Caco-2 (cell line): ENCODE measurements at regions not wholly inside any gene's neighbourhood (a gene's known extent, or its start where the extent isn't known, plus 50 kb on each side); places are given as distances from the start of the nearest gene placed in this dataset.

Experiments used
- BruUV-seq: library from RNA; stranded (reverse); fragments of 400-500 nt; replicated peaks from 2 replicates; lab custom pipeline; 2021; lab: Mats Ljungman, UMichigan
- CTCF ChIA-PET: fragments of 300-600 bp; sonication (Branson Sonifier 250); formaldehyde crosslinking; loops from one replicate; lab custom pipeline; 2022; ENCODE audit warnings: antibody characterized with exemption; lab: Charles Lee
- POLR2A ChIA-PET: fragments of 300-600 bp; sonication (Branson Sonifier 250); formaldehyde crosslinking; loops from one replicate; lab custom pipeline; 2022; ENCODE audit warnings: antibody characterized with exemption; lab: Charles Lee
- DNase-seq, 2 experiments: peaks; one replicate each; pipeline versions ENCODE4 v3.0.0 to v3.0.0-alpha.2; 2020 to 2022
- H3K27me3 ChIP-seq: replicated peaks from 2 replicates; pipeline ENCODE4 v1.6.0; 2011; ENCODE audit warnings: low read length; ENCODE audit not compliant: control insufficient read depth, insufficient read depth
- H3K36me3 ChIP-seq: 2 replicates; pipeline ENCODE4 v1.5.1; 2011; ENCODE audit warnings: low read length; ENCODE audit not compliant: control insufficient read depth, insufficient read depth
- H3K4me1 ChIP-seq: fragments of 250-450 bp; sonication (Bioruptor Pico); 2 replicates; pipeline ENCODE4 v1.5.1; 2020; ENCODE audit warnings: mild to moderate bottlenecking
- H3K4me3 ChIP-seq: 2 replicates; pipeline ENCODE4 v1.5.1; 2011; ENCODE audit warnings: low read depth, mild to moderate bottlenecking, control low read depth, low read length
- H3K9me3 ChIP-seq: fragments of 250-450 bp; sonication (Bioruptor Pico); 2 replicates; pipeline ENCODE4 v1.5.1; 2020; ENCODE audit warnings: mild to moderate bottlenecking, moderate library complexity
- H3K27ac Mint-ChIP-seq: one replicate; pipeline ENCODE4 v1.8.0; 2022; ENCODE audit warnings: mixed read lengths; ENCODE audit not compliant: unreplicated experiment
- H3K27me3 Mint-ChIP-seq: one replicate; pipeline ENCODE4 v1.8.0; 2022; ENCODE audit warnings: mixed read lengths; ENCODE audit not compliant: insufficient read depth, unreplicated experiment
- H3K36me3 Mint-ChIP-seq: one replicate; pipeline ENCODE4 v1.8.0; 2022; ENCODE audit warnings: mild to moderate bottlenecking, mixed read lengths; ENCODE audit not compliant: insufficient read depth, unreplicated experiment
- H3K4me1 Mint-ChIP-seq: one replicate; pipeline ENCODE4 v1.8.0; 2022; ENCODE audit warnings: low read depth, mixed read lengths; ENCODE audit not compliant: unreplicated experiment
- H3K4me3 Mint-ChIP-seq: one replicate; pipeline ENCODE4 v1.8.0; 2022; ENCODE audit warnings: mild to moderate bottlenecking, moderate library complexity, mixed read lengths; ENCODE audit not compliant: unreplicated experiment
- H3K9me3 Mint-ChIP-seq: one replicate; pipeline ENCODE4 v1.8.0; 2022; ENCODE audit warnings: mixed read lengths; ENCODE audit not compliant: unreplicated experiment
- CTCF ChIP-seq, 2 experiments: fragments of 200-600 bp in 1 of 2; IDR thresholded peaks; 1 replicate in 1 of 2; 2 replicates in 1 of 2; pipeline versions ENCODE4 v1.5.1 to v1.8.0; 2011 to 2022; ENCODE audit warnings: antibody characterized with exemption in 1 of 2, control low read depth in 1 of 2, inconsistent platforms in 1 of 2, low read depth in 1 of 2, low read length in 1 of 2, mild to moderate bottlenecking in 1 of 2, moderate library complexity in 1 of 2; ENCODE audit not compliant: insufficient read depth in 1 of 2, severe bottlenecking in 1 of 2, unreplicated experiment in 1 of 2
- intact Hi-C: fragments of 100-400 bp; cut with micrococcal nuclease; formaldehyde crosslinking; loops from one replicate; pipeline ENCODE4 v1.10.0; 2022; ENCODE audit not compliant: unreplicated experiment

DNA sequence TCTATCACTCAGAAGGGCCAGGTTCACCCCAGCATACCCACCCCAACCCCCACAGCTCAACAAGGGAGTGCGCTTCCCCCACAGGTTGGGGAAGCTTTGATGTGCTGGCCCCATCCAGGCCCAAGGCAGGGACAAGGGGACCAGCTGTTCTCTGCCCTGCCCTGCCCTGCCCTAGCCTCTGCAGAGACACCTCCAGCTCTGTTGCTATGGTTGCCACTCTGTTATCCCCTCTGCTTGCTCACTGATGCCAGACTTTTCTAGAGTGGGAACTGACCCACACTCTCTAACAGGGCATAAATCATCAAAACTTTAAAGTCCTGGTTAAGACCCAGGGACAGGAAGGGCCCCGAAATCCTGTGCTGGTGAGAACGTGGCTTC, 50.4 kb upstream of the ENPP7 start:
- CTCF ChIA-PET = no interaction called here
- H3K4me3 Mint-ChIP-seq = no peak overlapping the region
- intact Hi-C loops = no loop called here
- H3K9me3 Mint-ChIP-seq = no peaks in the 10 kb centered on the region
- H3K4me3 ChIP-seq = no peak overlapping the region
- H3K27me3 Mint-ChIP-seq = peaks cover 5% of the 10 kb centered on the region
- H3K4me1 ChIP-seq = no peaks in the 10 kb centered on the region
- no peak overlapping the region for H3K27ac Mint-ChIP-seq
- TF ChIP-seq CTCF (IDR thresholded peaks at IDR 0.05; ENCODE audit: insufficient read depth in 1 of 2, low read depth in 1 of 2, low read length in 1 of 2, severe bottlenecking in 1 of 2, unreplicated experiment in 1 of 2) = no peak
- POLR2A ChIA-PET = no interaction called here
- BruUV-seq = no TSS peak
- no peaks in the 10 kb centered on the region for H3K36me3 Mint-ChIP-seq
- no peaks in the 10 kb centered on the region for H3K9me3 ChIP-seq
- no peak for DNase-seq
- H3K4me1 Mint-ChIP-seq = no peaks in the 10 kb centered on the region
- H3K27me3 ChIP-seq = no peaks in the 10 kb centered on the region
- no peaks in the 10 kb centered on the region for H3K36me3 ChIP-seq

DNA sequence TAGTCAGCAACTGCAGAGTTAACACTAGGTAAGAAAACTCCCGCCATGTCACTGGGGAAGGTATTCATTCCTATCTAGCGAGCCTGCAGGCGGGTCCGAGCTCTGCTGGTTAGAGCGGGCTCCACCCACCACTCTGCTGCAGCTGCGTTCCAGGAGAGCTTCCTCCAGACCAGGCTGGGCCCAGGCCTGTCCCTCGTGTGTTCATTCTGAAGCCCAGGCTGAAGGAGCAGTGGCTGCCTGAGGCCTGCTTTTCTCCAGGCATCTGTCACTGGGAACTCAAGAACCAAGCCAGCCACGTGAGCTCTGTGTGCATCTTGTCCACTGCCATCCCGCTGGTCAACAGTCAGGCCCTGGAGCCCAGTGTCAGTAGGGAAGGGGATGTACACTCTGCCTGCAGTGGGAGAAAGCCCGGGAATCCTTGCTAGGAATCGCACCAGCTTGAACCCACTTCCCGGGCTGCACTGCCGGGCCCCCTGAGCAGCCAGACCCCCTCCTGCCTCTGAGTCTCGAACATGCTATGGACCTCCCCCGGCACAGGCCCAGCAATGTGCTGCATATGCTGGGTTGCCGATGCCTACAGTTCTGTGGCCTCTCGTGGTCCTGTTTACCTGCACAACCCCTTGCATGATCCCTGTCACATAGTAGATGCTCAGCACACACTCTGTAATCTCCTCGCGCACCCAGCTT, 51.0 kb upstream of the ENPP7 start:
- Mint-ChIP-seq H3K4me1 (no peaks in the 10 kb centered on the region), H3K36me3 (no peaks in the 10 kb centered on the region), H3K27ac (no peak overlapping the region), H3K9me3 (no peaks in the 10 kb centered on the region), H3K27me3 (peaks cover 2% of the 10 kb centered on the region), H3K4me3 (no peak overlapping the region)
- intact Hi-C loops = no loop called here
- BruUV-seq = no TSS peak
- CTCF ChIA-PET = interaction anchor here (0.5 to 2.2 kb wide), 2 partner anchors 21 to 160 kb away, joined by 3 to 6 read pairs; partner anchors contain the start of gene CBX4
- POLR2A ChIA-PET = no interaction called here
- no peak for DNase-seq
- no peak overlapping the region for H3K4me3 ChIP-seq
- no peaks in the 10 kb centered on the region for H3K9me3 ChIP-seq
- H3K36me3 ChIP-seq = no peaks in the 10 kb centered on the region
- H3K27me3 ChIP-seq = no peaks in the 10 kb centered on the region
- no peaks in the 10 kb centered on the region for H3K4me1 ChIP-seq
- no peak for TF ChIP-seq CTCF (IDR thresholded peaks at IDR 0.05; ENCODE audit: insufficient read depth in 1 of 2, low read depth in 1 of 2, low read length in 1 of 2, severe bottlenecking in 1 of 2, unreplicated experiment in 1 of 2)

DNA sequence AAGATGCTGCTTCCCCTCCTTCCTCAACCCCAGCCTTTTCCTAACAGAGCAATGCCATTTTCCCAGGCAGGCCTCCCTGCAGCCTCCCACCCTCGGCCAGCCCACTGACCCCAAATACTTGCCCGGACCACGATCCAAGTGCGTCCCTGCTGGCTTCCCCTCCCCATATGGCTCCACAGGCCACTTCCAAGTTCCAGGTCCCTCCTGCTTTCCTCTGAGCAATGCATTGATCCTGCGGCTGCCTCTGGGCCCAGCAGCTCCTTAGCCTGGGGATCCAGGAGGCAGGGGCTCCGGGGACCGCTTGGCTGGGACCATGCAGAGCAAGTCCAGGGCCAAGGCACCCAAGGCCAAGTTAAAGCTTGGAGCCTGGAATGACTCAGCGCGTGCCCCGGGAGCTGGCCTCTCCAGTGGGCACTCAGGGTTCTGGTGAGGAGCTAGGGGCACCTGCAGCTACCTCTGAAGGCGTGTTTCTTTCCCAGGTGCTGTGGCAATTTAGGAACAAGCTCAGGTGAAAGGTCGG, 51.9 kb upstream of the ENPP7 start:
- BruUV-seq = no TSS peak
- H3K9me3 Mint-ChIP-seq = peaks cover 7% of the 10 kb centered on the region
- ChIA-PET CTCF (interaction anchor here (2.2 kb wide), 1 partner anchor 20 kb away, joined by 6 read pairs; no protein-coding TSS in a partner anchor), POLR2A (no interaction called here)
- Histone ChIP-seq H3K36me3 (no peaks in the 10 kb centered on the region), H3K4me1 (no peaks in the 10 kb centered on the region), H3K9me3 (peaks cover 3% of the 10 kb centered on the region; the same call in 1 of the 2 replicates), H3K27me3 (no peaks in the 10 kb centered on the region), H3K4me3 (no peak overlapping the region)
- no peak overlapping the region for H3K27ac Mint-ChIP-seq
- H3K4me1 Mint-ChIP-seq = no peaks in the 10 kb centered on the region
- no peak for TF ChIP-seq CTCF (IDR thresholded peaks at IDR 0.05; ENCODE audit: insufficient read depth in 1 of 2, low read depth in 1 of 2, low read length in 1 of 2, severe bottlenecking in 1 of 2, unreplicated experiment in 1 of 2)
- no peak for DNase-seq
- no peak overlapping the region for H3K4me3 Mint-ChIP-seq
- H3K36me3 Mint-ChIP-seq = no peaks in the 10 kb centered on the region
- intact Hi-C loops = no loop called here
- peaks cover 2% of the 10 kb centered on the region for H3K27me3 Mint-ChIP-seq
